ENCODE measurements at regions not wholly inside any gene's neighbourhood (a gene's known extent, or its start where the extent isn't known, plus 50 kb on each side); places are given as distances from the start of the nearest gene placed in this dataset.

DNA sequence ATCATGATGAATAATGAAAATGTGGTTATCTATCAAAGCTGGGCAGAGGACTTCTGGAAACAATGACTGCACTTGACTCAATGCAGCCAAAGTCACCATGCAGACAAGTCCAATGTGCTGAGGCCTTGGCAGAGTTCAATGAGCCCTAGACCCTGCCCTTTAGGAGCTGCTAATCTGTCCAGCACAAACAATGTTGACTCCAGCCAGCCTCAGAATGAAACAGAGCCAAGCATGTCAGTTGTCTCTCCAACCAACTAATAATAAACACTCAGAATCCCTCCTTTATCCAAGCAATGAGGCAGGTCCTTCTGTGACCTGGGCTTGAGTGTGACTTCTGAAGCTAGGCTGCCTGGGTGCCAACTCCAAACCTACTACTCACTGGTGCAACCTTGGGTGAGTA lies 270.6 kb downstream of the BCL11A start:
- TF ChIP-seq SPI1 (IDR thresholded peaks at IDR 0.05; ENCODE audit: borderline replicate concordance, low read depth) (no peak), POLR2AphosphoS5 (IDR thresholded peaks at IDR 0.05; ENCODE audit: low read depth) (no peak), GABPA (IDR thresholded peaks at IDR 0.05; ENCODE audit: low read depth) (no peak)
- TF ChIP-seq, protein P1, sequence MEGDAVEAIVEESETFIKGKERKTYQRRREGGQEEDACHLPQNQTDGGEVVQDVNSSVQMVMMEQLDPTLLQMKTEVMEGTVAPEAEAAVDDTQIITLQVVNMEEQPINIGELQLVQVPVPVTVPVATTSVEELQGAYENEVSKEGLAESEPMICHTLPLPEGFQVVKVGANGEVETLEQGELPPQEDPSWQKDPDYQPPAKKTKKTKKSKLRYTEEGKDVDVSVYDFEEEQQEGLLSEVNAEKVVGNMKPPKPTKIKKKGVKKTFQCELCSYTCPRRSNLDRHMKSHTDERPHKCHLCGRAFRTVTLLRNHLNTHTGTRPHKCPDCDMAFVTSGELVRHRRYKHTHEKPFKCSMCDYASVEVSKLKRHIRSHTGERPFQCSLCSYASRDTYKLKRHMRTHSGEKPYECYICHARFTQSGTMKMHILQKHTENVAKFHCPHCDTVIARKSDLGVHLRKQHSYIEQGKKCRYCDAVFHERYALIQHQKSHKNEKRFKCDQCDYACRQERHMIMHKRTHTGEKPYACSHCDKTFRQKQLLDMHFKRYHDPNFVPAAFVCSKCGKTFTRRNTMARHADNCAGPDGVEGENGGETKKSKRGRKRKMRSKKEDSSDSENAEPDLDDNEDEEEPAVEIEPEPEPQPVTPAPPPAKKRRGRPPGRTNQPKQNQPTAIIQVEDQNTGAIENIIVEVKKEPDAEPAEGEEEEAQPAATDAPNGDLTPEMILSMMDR (IDR thresholded peaks at IDR 0.05; ENCODE audit: insufficient read depth, low read length), result no peak
- TF ChIP-seq, protein P2, sequence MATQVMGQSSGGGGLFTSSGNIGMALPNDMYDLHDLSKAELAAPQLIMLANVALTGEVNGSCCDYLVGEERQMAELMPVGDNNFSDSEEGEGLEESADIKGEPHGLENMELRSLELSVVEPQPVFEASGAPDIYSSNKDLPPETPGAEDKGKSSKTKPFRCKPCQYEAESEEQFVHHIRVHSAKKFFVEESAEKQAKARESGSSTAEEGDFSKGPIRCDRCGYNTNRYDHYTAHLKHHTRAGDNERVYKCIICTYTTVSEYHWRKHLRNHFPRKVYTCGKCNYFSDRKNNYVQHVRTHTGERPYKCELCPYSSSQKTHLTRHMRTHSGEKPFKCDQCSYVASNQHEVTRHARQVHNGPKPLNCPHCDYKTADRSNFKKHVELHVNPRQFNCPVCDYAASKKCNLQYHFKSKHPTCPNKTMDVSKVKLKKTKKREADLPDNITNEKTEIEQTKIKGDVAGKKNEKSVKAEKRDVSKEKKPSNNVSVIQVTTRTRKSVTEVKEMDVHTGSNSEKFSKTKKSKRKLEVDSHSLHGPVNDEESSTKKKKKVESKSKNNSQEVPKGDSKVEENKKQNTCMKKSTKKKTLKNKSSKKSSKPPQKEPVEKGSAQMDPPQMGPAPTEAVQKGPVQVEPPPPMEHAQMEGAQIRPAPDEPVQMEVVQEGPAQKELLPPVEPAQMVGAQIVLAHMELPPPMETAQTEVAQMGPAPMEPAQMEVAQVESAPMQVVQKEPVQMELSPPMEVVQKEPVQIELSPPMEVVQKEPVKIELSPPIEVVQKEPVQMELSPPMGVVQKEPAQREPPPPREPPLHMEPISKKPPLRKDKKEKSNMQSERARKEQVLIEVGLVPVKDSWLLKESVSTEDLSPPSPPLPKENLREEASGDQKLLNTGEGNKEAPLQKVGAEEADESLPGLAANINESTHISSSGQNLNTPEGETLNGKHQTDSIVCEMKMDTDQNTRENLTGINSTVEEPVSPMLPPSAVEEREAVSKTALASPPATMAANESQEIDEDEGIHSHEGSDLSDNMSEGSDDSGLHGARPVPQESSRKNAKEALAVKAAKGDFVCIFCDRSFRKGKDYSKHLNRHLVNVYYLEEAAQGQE (IDR thresholded peaks at IDR 0.05; ENCODE audit: insufficient replicate concordance, low read depth), result no peak
- H3K4me3 ChIP-seq (replicated peaks; ENCODE audit: insufficient read depth, low read length), result no peak overlapping the region
- no peak for DNase-seq (ENCODE audit: low read depth in 1 of 2, low spot score in 1 of 2)
- no peaks in the 10 kb centered on the region for H3K27me3 ChIP-seq (ENCODE audit: insufficient read depth, poor library complexity, severe bottlenecking)
- H3K27ac ChIP-seq (replicated peaks), result no peak overlapping the region

DNA sequence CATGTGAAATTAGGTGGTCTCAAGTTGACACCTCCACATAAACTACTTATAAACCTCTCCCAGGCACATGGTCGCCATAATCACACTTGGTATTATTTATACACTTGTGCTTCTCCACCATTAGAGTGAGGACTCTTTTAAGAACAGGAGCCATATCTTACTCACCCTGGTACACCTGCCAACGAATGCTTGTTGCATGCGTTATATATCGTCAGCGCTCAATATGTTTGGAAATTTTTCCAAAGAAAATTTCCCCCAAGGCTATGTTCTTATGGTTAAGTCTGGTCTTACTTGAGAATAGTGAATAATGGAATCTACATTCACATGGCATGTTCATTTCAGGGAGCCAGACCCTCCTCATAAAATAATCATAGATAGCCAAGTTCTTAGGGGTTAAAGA lies 271.7 kb downstream of the BCL11A start:
- Histone ChIP-seq H3K27me3 (ENCODE audit: insufficient read depth, poor library complexity, severe bottlenecking) (no peaks in the 10 kb centered on the region), H3K27ac (replicated peaks) (no peak overlapping the region), H3K4me3 (replicated peaks; ENCODE audit: insufficient read depth, low read length) (no peak overlapping the region)
- DNase-seq (ENCODE audit: low read depth in 1 of 2, low spot score in 1 of 2), result no peak
- TF ChIP-seq SPI1 (IDR thresholded peaks at IDR 0.05; ENCODE audit: borderline replicate concordance, low read depth), result no peak
- TF ChIP-seq GABPA (IDR thresholded peaks at IDR 0.05; ENCODE audit: low read depth), result no peak
- no peak for TF ChIP-seq POLR2AphosphoS5 (IDR thresholded peaks at IDR 0.05; ENCODE audit: low read depth)
- TF ChIP-seq, protein P1 (IDR thresholded peaks at IDR 0.05; ENCODE audit: insufficient read depth, low read length), result no peak
- TF ChIP-seq, protein P2 (IDR thresholded peaks at IDR 0.05; ENCODE audit: insufficient replicate concordance, low read depth), result no peak

- H3K4me3 ChIP-seq (replicated peaks; ENCODE audit: insufficient read depth, low read length), result no peak overlapping the region
- no peak overlapping the region for H3K27ac ChIP-seq (replicated peaks)
- TF ChIP-seq, protein P2 (IDR thresholded peaks at IDR 0.05; ENCODE audit: insufficient replicate concordance, low read depth), result no peak
- TF ChIP-seq SPI1 (IDR thresholded peaks at IDR 0.05; ENCODE audit: borderline replicate concordance, low read depth), result no peak
- no peak for TF ChIP-seq POLR2AphosphoS5 (IDR thresholded peaks at IDR 0.05; ENCODE audit: low read depth)
- TF ChIP-seq, protein P1 (IDR thresholded peaks at IDR 0.05; ENCODE audit: insufficient read depth, low read length), result no peak
- TF ChIP-seq GABPA (IDR thresholded peaks at IDR 0.05; ENCODE audit: low read depth), result no peak
- DNase-seq (ENCODE audit: low read depth in 1 of 2, low spot score in 1 of 2), result peak in 1 of 2 experiments; percentile 63
- no peaks in the 10 kb centered on the region for H3K27me3 ChIP-seq (ENCODE audit: insufficient read depth, poor library complexity, severe bottlenecking)
Measured at GRCh38 chr2:60280238-60280637, 273.2 kb downstream of the BCL11A start.

Measured in HL-60 (cell line).